B cell (primary cell): ENCODE measurements at regions not wholly inside any gene's neighbourhood (a gene's known extent, or its start where the extent isn't known, plus 50 kb on each side); places are given as distances from the start of the nearest gene placed in this dataset.
"Not testable (repeated sequence)": the region's sequence is repeated elsewhere in the genome, so short reads cannot be mapped to it uniquely, and the experiment has no call there.

Source experiments
- ATAC-seq: fragments of 200-7000 bp; cut with Tn5 transposase; one replicate; pipeline ENCODE4 v1.10.0; 2021; ENCODE audit warnings: low read depth, mild to moderate bottlenecking, moderate number of reproducible peaks, moderate library complexity
- CTCF ChIA-PET: fragments of 350-600 bp; sonication (Branson Sonifier 250); formaldehyde crosslinking; loops from one replicate; lab custom pipeline; 2021; ENCODE audit warnings: antibody characterized with exemption, inconsistent platforms; lab: Charles Lee
- POLR2A ChIA-PET: fragments of 350-600 bp; sonication (Branson Sonifier 250); formaldehyde crosslinking; loops from one replicate; lab custom pipeline; 2021; ENCODE audit warnings: antibody characterized with exemption; lab: Charles Lee
- DNase-seq: peaks from one replicate; pipeline ENCODE4 v3.0.0; 2013
- H2AFZ ChIP-seq: 2 replicates; pipeline ENCODE4 v1.6.1; 2012; ENCODE audit warnings: mild to moderate bottlenecking, low read depth, low read length; ENCODE audit not compliant: insufficient read depth, poor library complexity, severe bottlenecking
- H3K27ac ChIP-seq, 2 donors: 1 replicate in 1 of 2; 2 replicates in 1 of 2; pipeline ENCODE4 v1.5.1; 2012 to 2013; ENCODE audit warnings: low read length in 2 of 2, mild to moderate bottlenecking in 2 of 2, moderate library complexity in 1 of 2
- H3K27me3 ChIP-seq, 4 experiments: fragments of 200-600 bp in 1 of 4; sonication (generic) in 1 of 4; replicated peaks in 1 of 4; 1 replicate in 2 of 4; 2 replicates in 2 of 4; pipeline versions ENCODE4 v1.6.1 to v1.7.0; 2013 to 2016; ENCODE audit warnings: low read length in 3 of 4, mild to moderate bottlenecking in 2 of 4, mixed read lengths in 1 of 4, moderate library complexity in 1 of 4; ENCODE audit not compliant: insufficient read depth in 4 of 4, control insufficient read depth in 3 of 4; ENCODE audit errors: control extremely low read depth in 1 of 4
- H3K36me3 ChIP-seq, 2 experiments: replicated peaks in 1 of 2; 1 replicate in 1 of 2; 2 replicates in 1 of 2; pipeline versions ENCODE4 v1.6.1 to v1.7.1; 2013; ENCODE audit warnings: low read length in 1 of 2; ENCODE audit not compliant: insufficient read depth in 2 of 2, control insufficient read depth in 1 of 2; ENCODE audit errors: control extremely low read depth in 1 of 2, extremely low read depth in 1 of 2
- H3K4me1 ChIP-seq, 2 donors: fragments of 200-600 bp in 1 of 2; sonication (generic) in 1 of 2; 1 replicate in 1 of 2; 2 replicates in 1 of 2; pipeline versions ENCODE4 v1.5.1 to v1.6.1; 2013 to 2017; ENCODE audit warnings: low read length in 2 of 2; ENCODE audit not compliant: control insufficient read depth in 2 of 2, insufficient read depth in 2 of 2
- H3K4me2 ChIP-seq: replicated peaks from 2 replicates; pipeline ENCODE3; 2012; ENCODE audit warnings: mild to moderate bottlenecking, low read depth, low read length; ENCODE audit not compliant: poor library complexity, severe bottlenecking
- H3K4me3 ChIP-seq, 5 experiments: fragments of 200-600 bp in 1 of 5; sonication (generic) in 1 of 5; 1 replicate in 3 of 5; 2 replicates in 2 of 5; pipeline versions ENCODE4 v1.5.1 to v1.7.0; 2011 to 2016; ENCODE audit warnings: low read length in 4 of 5, mild to moderate bottlenecking in 4 of 5, low read depth in 2 of 5, control low read depth in 1 of 5, moderate library complexity in 1 of 5; ENCODE audit not compliant: insufficient read depth in 1 of 5; ENCODE audit errors: control extremely low read depth in 1 of 5, extremely low read depth in 1 of 5
- H3K79me2 ChIP-seq: fragments of 200-600 bp; sonication (generic); one replicate; pipeline ENCODE4 v1.6.0; 2016; ENCODE audit warnings: low read length; ENCODE audit not compliant: control insufficient read depth, insufficient read depth
- H3K9ac ChIP-seq: fragments of 200-600 bp; sonication (generic); 2 replicates; pipeline ENCODE4 v1.6.1; 2017; ENCODE audit warnings: mild to moderate bottlenecking, low read length, moderate library complexity
- H3K9me3 ChIP-seq, 3 donors: one replicate each; pipeline versions ENCODE4 v1.6.1 to v1.7.1; 2013; ENCODE audit warnings: low read length in 2 of 3; ENCODE audit not compliant: control insufficient read depth in 2 of 3, insufficient read depth in 1 of 3; ENCODE audit errors: control extremely low read depth in 1 of 3
- H4K20me1 ChIP-seq: 2 replicates; pipeline ENCODE4 v1.6.0; 2012; ENCODE audit warnings: mild to moderate bottlenecking, low read length; ENCODE audit not compliant: insufficient read depth, control insufficient read depth, poor library complexity, severe bottlenecking
- H3K27ac Mint-ChIP-seq: one replicate; pipeline ENCODE4 v1.8.0; 2021; ENCODE audit warnings: mixed read lengths
- H3K27me3 Mint-ChIP-seq: one replicate; pipeline ENCODE4 v1.8.0; 2021; ENCODE audit warnings: mixed read lengths
- H3K4me1 Mint-ChIP-seq: one replicate; pipeline ENCODE4 v1.8.0; 2021; ENCODE audit warnings: mixed read lengths
- H3K4me3 Mint-ChIP-seq: one replicate; pipeline ENCODE4 v1.8.0; 2021; ENCODE audit warnings: mixed read lengths
- H3K9me3 Mint-ChIP-seq: one replicate; pipeline ENCODE4 v1.8.0; 2022; ENCODE audit warnings: mixed read lengths; ENCODE audit not compliant: insufficient read depth
- EZH2 ChIP-seq: IDR thresholded peaks from 2 replicates; pipeline ENCODE4 v1.6.1; 2012; ENCODE audit warnings: borderline replicate concordance, low read depth, mild to moderate bottlenecking, moderate library complexity, low read length; ENCODE audit not compliant: insufficient read depth, poor library complexity, severe bottlenecking
- WGBS: methylation state at CpG from one replicate; pipeline ENCODE4 v1.1.5; 2013; ENCODE audit warnings: missing lambda C conversion rate; ENCODE audit not compliant: insufficient coverage; 5-methylcytosine and 5-hydroxymethylcytosine counted together
- intact Hi-C: fragments of 100-400 bp; cut with micrococcal nuclease; formaldehyde crosslinking; loops from one replicate; pipeline ENCODE4 v1.10.0; 2022
- TF ChIP-seq, protein P1 (sequence below): fragments of 200-600 bp; IDR thresholded peaks from one replicate; pipeline ENCODE4 v1.8.0; 2022; ENCODE audit warnings: antibody characterized with exemption, mild to moderate bottlenecking

DNA sequence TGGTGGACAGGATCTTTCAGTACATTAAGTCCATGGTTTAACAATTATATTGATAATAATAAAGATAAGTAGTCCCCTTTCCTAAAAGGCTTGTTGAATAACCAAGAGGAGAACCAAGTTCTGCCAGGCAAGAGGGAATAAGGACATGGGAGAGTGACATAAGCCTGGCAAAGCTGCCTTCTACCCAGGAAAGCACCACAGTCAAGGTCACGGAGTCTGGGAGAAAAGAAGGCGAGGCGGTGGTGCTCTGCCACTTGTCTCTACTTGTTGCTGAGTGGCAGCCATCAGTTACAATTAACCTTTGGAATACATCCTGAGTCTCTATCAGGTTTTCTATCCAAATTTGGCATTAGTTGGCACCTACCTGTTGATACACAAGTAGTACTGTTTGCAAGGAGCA is 101.7 kb upstream of the GATA6 start:
- Histone ChIP-seq H2AFZ (no peak overlapping the region), H3K4me1 (no peaks in the 10 kb centered on the region), H4K20me1 (no peaks in the 10 kb centered on the region), H3K9ac (no peak overlapping the region), H3K4me3 (no peak overlapping the region), H3K4me2 (no peak overlapping the region), H3K36me3 (no peaks in the 10 kb centered on the region), H3K27me3 (peaks cover 0 to 2% (median 0%) of the 10 kb centered on the region in 4 experiments), H3K27ac (no peak overlapping the region), H3K79me2 (no peaks in the 10 kb centered on the region), H3K9me3 (peaks cover 0 to 7% (median 0%) of the 10 kb centered on the region in 3 donors)
- CTCF ChIA-PET = no interaction called here
- Mint-ChIP-seq H3K27ac (no peak overlapping the region), H3K27me3 (no peaks in the 10 kb centered on the region), H3K4me1 (no peaks in the 10 kb centered on the region), H3K4me3 (no peak overlapping the region), H3K9me3 (no peaks in the 10 kb centered on the region)
- POLR2A ChIA-PET = no interaction called here
- intact Hi-C loops = no loop called here
- TF ChIP-seq, protein P1, sequence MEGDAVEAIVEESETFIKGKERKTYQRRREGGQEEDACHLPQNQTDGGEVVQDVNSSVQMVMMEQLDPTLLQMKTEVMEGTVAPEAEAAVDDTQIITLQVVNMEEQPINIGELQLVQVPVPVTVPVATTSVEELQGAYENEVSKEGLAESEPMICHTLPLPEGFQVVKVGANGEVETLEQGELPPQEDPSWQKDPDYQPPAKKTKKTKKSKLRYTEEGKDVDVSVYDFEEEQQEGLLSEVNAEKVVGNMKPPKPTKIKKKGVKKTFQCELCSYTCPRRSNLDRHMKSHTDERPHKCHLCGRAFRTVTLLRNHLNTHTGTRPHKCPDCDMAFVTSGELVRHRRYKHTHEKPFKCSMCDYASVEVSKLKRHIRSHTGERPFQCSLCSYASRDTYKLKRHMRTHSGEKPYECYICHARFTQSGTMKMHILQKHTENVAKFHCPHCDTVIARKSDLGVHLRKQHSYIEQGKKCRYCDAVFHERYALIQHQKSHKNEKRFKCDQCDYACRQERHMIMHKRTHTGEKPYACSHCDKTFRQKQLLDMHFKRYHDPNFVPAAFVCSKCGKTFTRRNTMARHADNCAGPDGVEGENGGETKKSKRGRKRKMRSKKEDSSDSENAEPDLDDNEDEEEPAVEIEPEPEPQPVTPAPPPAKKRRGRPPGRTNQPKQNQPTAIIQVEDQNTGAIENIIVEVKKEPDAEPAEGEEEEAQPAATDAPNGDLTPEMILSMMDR = no peak
- no peak for TF ChIP-seq EZH2
- no peak for ATAC-seq
- WGBS = 95% methylated on average over 3 of the region's 3 CpGs
- DNase-seq = no peak

- H3K79me2 ChIP-seq, H3K4me1 ChIP-seq, ATAC-seq, CTCF ChIA-PET, intact Hi-C loops, H3K4me1 Mint-ChIP-seq, POLR2A ChIA-PET, H3K36me3 ChIP-seq, H3K27ac ChIP-seq, H3K4me2 ChIP-seq, H3K9ac ChIP-seq, H3K9me3 ChIP-seq, DNase-seq, H3K4me3 ChIP-seq, H3K27me3 Mint-ChIP-seq, H3K9me3 Mint-ChIP-seq, H3K4me3 Mint-ChIP-seq, H2AFZ ChIP-seq, H3K27ac Mint-ChIP-seq, H4K20me1 ChIP-seq, H3K27me3 ChIP-seq: not testable (repeated sequence)
- 83% methylated on average over 1 of the region's 2 CpGs for WGBS
These were observed 100.6 kb upstream of the GATA6 start for GRCh38 chr18:22068784-22069183.
